ENCODE measurements at regions not wholly inside any gene's neighbourhood (a gene's known extent, or its start where the extent isn't known, plus 50 kb on each side); places are given as distances from the start of the nearest gene placed in this dataset.
A peak's percentile ranks its signal among the peaks of the same experiment; 100 is the strongest.
"Not testable (repeated sequence)": the region's sequence is repeated elsewhere in the genome, so short reads cannot be mapped to it uniquely, and the experiment has no call there.

GRCh38 chr5:103840600-103840999 lies 278.0 kb upstream of the NUDT12 start:
- DNase-seq (ENCODE audit: low read depth), result no peak

- DNase-seq (ENCODE audit: low read depth), result no peak
Observed at GRCh38 chr5:103834216-103834615, 271.6 kb upstream of the NUDT12 start.

- DNase-seq (ENCODE audit: low read depth), result no peak
Observed at GRCh38 chr5:103829585-103829984, 267.0 kb upstream of the NUDT12 start.

GRCh38 chr5:103827976-103828375 lies 265.4 kb upstream of the NUDT12 start:
- DNase-seq (ENCODE audit: low read depth), result no peak

GRCh38 chr5:103821361-103821760 lies 258.8 kb upstream of the NUDT12 start:
- DNase-seq (ENCODE audit: low read depth), result no peak

GRCh38 chr5:103808464-103809106 lies 246.0 kb upstream of the NUDT12 start:
- peak; percentile 40 for DNase-seq (ENCODE audit: low read depth)

- DNase-seq (ENCODE audit: low read depth), result no peak
Observed at GRCh38 chr5:103804711-103805110, 242.1 kb upstream of the NUDT12 start.

GRCh38 chr5:103801681-103802080 lies 239.1 kb upstream of the NUDT12 start:
- no peak for DNase-seq (ENCODE audit: low read depth)

GRCh38 chr5:103800741-103801495 lies 238.3 kb upstream of the NUDT12 start:
- no peak for DNase-seq (ENCODE audit: low read depth)

GRCh38 chr5:103793595-103794182 lies 231.1 kb upstream of the NUDT12 start:
- DNase-seq (ENCODE audit: low read depth), result no peak

- no peak for DNase-seq (ENCODE audit: low read depth)
Observed at GRCh38 chr5:103785569-103785968, 223.0 kb upstream of the NUDT12 start.

- no peak for DNase-seq (ENCODE audit: low read depth)
Observed at GRCh38 chr5:103783669-103784068, 221.1 kb upstream of the NUDT12 start.

GRCh38 chr5:103780794-103781193 lies 218.2 kb upstream of the NUDT12 start:
- no peak for DNase-seq (ENCODE audit: low read depth)

- DNase-seq (ENCODE audit: low read depth), result peak; percentile 11
Observed at GRCh38 chr5:103774721-103775120, 212.1 kb upstream of the NUDT12 start.

GRCh38 chr5:103772248-103772647 lies 209.7 kb upstream of the NUDT12 start:
- no peak for DNase-seq (ENCODE audit: low read depth)

GRCh38 chr5:103764403-103764802 lies 201.8 kb upstream of the NUDT12 start:
- DNase-seq (ENCODE audit: low read depth), result no peak

- no peak for DNase-seq (ENCODE audit: low read depth)
Observed at GRCh38 chr5:103758996-103759395, 196.4 kb upstream of the NUDT12 start.

GRCh38 chr5:103755974-103756373 lies 193.4 kb upstream of the NUDT12 start:
- DNase-seq (ENCODE audit: low read depth), result no peak

GRCh38 chr5:103745353-103746065 lies 182.9 kb upstream of the NUDT12 start:
- no peak for DNase-seq (ENCODE audit: low read depth)

- DNase-seq (ENCODE audit: low read depth), result peak; percentile 48
Observed at GRCh38 chr5:103744159-103744558, 181.6 kb upstream of the NUDT12 start.

GRCh38 chr5:103743421-103743820 lies 180.8 kb upstream of the NUDT12 start:
- DNase-seq (ENCODE audit: low read depth), result no peak

- DNase-seq (ENCODE audit: low read depth), result no peak
Observed at GRCh38 chr5:103741984-103742383, 179.4 kb upstream of the NUDT12 start.

GRCh38 chr5:103736343-103736742 lies 173.8 kb upstream of the NUDT12 start:
- not testable (repeated sequence) for DNase-seq (ENCODE audit: low read depth)
